Renal pelvis (tissue), 1 donor: ENCODE measurements at regions not wholly inside any gene's neighbourhood (a gene's known extent, or its start where the extent isn't known, plus 50 kb on each side); places are given as distances from the start of the nearest gene placed in this dataset.

ENCODE experiments used
- DNase-seq: peaks from one replicate; pipeline ENCODE4 v3.0.0-alpha.2; 2013

- DNase-seq = no peak
Observed at GRCh38 chr12:125676366-125676765, 611.1 kb downstream of the AACS start.

GRCh38 chr12:125677829-125678228 lies 612.6 kb downstream of the AACS start:
- no peak for DNase-seq

- no peak for DNase-seq
Observed at GRCh38 chr12:125678589-125678993, 613.4 kb downstream of the AACS start.

- peak; percentile 31 for DNase-seq
Observed at GRCh38 chr12:125683748-125684381, 618.6 kb downstream of the AACS start.

- DNase-seq = no peak
Observed at GRCh38 chr12:125684968-125685790, 619.9 kb downstream of the AACS start.

- peak; percentile 64 for DNase-seq
Observed at GRCh38 chr12:125685915-125686314, 620.7 kb downstream of the AACS start.

- DNase-seq = no peak
Observed at GRCh38 chr12:125687403-125687802, 622.2 kb downstream of the AACS start.

GRCh38 chr12:125687820-125688219 lies 622.6 kb downstream of the AACS start:
- DNase-seq = no peak

GRCh38 chr12:125688223-125688622 lies 623.0 kb downstream of the AACS start:
- DNase-seq = no peak

- no peak for DNase-seq
Observed at GRCh38 chr12:125688881-125689280, 623.6 kb downstream of the AACS start.

GRCh38 chr12:125689576-125690410 lies 624.6 kb downstream of the AACS start:
- no peak for DNase-seq

- no peak for DNase-seq
Observed at GRCh38 chr12:125690841-125691240, 625.6 kb downstream of the AACS start.

GRCh38 chr12:125696054-125696453 lies 630.8 kb downstream of the AACS start:
- DNase-seq = no peak

- no peak for DNase-seq
Observed at GRCh38 chr12:125704803-125705202, 639.6 kb downstream of the AACS start.

- DNase-seq = no peak
Observed at GRCh38 chr12:125720961-125721360, 655.7 kb downstream of the AACS start.

GRCh38 chr12:125734137-125734536 lies 668.9 kb downstream of the AACS start:
- DNase-seq = no peak

- no peak for DNase-seq
Observed at GRCh38 chr12:125738211-125738610, 673.0 kb downstream of the AACS start.

- DNase-seq = no peak
Observed at GRCh38 chr12:125742413-125742812, 677.2 kb downstream of the AACS start.

GRCh38 chr12:125744201-125744600 lies 679.0 kb downstream of the AACS start:
- no peak for DNase-seq

GRCh38 chr12:125755512-125755911 lies 690.3 kb downstream of the AACS start:
- no peak for DNase-seq

GRCh38 chr12:125766091-125766490 lies 700.9 kb downstream of the AACS start:
- DNase-seq = no peak

GRCh38 chr12:125772403-125772802 lies 707.2 kb downstream of the AACS start:
- DNase-seq = no peak
